GM21723 (cell line): ENCODE measurements at regions not wholly inside any gene's neighbourhood (a gene's known extent, or its start where the extent isn't known, plus 50 kb on each side); places are given as distances from the start of the nearest gene placed in this dataset.
"Not testable (repeated sequence)": the region's sequence is repeated elsewhere in the genome, so short reads cannot be mapped to it uniquely, and the experiment has no call there.

Experiments
- ATAC-seq: cut with Tn5 transposase; IDR thresholded peaks from one replicate; pipeline ENCODE4 v1.9.1; 2021; ENCODE audit warnings: mild to moderate bottlenecking, moderate library complexity; ENCODE audit not compliant: unreplicated experiment

DNA sequence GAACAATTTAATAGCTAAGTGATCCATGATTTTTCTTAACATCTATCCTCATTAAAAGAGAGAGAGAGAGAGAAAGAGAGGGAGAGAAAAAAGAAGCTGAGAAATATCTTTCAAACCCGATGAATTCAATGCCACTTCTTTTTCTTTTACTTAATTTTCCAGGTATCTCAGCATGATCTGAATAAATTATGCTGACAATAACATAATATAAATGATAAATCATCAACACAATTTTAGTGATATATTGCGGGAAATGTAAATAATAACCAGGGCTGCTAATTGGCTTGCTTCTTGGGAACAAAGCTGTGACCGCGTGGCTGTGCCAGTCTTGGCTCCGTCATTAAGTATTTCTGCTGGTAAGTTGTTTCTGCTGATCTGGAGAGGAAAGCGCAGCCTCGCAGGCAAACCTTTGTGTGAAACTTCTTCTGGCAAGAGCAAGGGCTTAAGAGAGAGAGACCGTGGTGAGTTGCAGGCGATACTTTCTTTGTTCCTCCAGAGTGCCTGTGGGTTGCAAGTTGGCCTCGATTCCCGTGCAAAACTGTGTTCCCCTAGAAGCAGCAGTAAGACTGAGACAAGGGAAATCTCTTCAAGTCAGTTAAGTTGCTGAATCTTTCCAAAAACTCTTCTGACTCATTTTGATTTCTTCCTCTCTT, 489.1 kb upstream of the TSHZ3 start:
- ATAC-seq = no peak

DNA sequence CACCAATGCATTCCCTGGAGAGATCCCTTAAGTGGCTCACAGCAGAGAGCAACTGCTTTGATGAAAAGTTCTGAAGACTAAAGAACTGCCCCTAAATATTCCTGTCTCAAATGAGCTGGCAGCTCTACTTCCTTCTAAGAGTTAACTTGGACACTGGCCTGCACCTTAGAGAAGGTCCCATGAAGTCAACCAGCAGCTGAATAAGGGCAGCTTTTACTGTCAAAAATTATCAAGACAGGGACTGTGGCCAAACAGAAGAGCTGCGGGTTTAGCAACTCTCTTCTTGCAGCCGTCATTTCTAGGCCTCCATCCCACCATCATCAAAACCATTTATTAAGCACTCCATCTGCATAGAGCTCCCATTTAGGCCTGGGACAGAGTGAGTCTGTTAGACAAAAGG, 491.1 kb upstream of the TSHZ3 start:
- no peak for ATAC-seq

DNA sequence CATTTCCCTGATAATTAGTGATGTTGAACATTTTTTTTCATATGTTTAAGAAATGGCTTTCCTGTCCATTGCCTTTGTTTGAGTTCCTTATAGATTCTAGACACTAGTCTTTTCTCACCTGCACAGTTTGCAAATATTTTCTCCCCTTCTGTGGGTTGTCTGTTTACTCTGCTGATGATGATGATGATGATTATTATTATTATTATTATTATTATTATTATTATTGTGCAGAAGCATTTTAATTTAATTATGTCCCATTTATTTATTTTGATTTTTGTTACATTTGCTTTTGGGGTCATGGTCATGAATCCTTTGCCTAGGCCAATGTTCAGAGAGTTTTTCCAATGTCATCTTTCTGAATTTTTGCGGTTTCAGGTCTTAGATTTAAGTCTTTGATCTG, 492.5 kb upstream of the TSHZ3 start:
- ATAC-seq = no peak

DNA sequence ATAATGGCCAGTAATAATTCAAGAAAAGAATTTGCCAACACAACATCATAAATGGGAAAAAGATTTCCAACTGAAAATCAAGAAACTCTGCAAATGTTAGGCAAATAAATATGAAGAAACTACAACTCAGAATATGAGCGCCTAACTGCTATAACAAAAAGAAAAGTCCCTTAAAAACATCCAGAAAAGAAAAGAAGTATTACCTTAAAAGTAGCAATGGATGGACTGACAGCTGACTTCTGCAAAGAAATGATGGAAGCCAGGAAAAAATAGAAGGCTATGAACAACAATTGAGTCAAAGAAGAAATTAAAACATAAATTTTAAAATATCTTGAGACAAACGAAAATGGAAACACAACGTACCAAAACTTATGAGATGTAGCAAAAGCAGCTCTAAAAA, 482.3 kb upstream of the ZNF507 start:
- ATAC-seq = no peak

GRCh38 chr19:31874313-31874712, 471.1 kb upstream of the ZNF507 start:
- no peak for ATAC-seq

- no peak for ATAC-seq
These were observed 469.8 kb upstream of the ZNF507 start for GRCh38 chr19:31875591-31875990.

DNA sequence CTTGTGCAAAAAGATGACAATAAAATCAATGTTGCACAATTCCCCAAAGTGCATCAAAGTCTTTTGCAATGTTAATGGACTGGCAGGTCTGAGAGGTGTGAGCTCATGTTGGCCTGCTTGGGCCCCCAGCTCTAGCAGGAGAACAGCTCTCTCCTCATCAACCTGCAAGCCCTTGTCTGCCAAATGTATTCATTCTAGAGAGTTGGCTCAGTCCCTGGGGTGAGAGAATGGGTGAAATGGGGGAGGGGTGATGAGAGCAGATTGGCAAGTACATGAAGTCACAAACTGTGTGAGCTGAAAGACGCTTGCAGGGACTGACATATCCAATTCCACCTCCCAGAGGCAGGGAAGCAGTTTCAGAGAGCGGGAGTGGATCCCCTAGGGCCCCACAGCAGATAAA, 465.1 kb upstream of the ZNF507 start:
- ATAC-seq = no peak

DNA sequence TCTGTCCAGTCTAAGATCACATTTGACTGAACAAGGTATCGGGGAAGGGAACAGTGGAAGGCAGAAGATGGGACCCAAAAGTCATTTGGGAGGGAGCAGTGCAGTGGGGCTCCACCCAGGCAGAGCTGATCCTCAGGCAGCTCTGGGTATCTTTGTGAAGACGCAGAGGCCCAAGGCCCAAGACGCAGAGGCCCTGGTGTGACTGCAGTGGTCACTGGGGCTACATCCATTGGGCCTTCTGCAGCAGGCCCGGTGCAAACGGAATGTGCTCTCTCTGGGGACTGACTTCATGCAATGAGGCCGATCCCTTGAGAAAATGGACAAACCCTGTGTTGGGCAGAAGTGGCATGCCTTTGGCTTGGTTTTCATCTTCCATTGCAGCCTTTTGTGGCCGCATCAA, 463.4 kb upstream of the ZNF507 start:
- ATAC-seq = no peak

GRCh38 chr19:31882709-31883108, 462.7 kb upstream of the ZNF507 start:
- no peak for ATAC-seq

DNA sequence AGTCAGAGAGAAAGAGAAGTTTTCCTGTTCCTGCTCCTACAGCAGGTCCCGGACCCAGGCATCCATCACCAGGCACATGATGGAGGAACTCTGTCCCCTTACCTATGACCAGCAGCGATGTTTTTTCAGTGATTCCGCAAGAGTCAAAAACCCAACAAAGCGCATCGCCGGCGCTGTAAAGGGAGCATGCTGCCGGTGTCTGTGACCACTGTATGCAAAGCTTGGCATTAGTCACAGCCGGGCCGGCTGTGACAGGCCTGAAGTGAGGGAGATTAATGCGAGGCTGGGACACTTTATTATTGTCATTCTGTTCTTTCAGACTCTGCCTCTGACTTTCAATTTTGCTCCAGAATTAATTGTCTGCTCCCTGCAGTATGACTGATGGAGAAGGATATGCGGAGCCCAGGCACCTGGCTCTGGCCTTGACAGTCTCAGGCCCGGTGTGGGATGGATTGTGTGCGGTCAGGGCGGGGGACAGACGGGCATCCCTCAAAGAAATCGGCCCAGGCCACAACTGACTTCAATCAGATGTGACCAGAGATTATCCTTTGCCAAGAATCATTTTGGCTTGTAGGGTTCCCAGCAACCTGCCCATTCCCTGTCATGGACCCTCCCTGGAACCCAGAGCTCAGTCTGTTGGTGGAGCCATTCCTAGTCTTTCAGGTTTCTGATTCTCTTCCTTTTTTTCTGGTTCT, 462.0 kb upstream of the ZNF507 start:
- no peak for ATAC-seq

DNA sequence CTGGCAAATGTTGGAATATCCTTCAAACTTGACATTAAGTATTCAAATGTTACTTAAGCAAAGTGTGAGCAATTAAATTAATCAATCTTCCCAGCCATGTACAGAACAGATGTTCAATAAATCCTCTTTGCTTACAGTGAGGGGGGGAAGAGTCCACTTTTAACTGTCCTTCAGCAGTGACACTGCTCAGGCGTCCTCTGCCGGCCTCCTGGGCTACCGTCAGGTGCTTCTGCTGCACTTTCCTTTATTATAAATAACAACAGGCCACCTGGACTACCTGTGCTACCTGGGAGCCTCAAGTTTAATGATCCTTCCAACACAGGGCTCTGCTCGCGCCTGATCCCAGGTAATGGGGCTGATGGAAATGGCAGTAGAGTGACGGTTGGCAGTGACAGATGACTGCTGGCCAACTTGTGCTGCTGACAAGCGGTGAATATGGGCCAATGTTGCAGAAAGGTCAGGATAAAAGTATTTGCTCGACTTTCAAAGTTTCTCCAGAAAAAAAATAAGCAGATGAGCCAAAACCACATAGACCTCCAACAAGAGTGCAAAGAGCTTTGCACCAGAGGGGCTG, 460.0 kb upstream of the ZNF507 start:
- no peak for ATAC-seq

- no peak for ATAC-seq
These were observed 455.2 kb upstream of the ZNF507 start for GRCh38 chr19:31890230-31890629.

DNA sequence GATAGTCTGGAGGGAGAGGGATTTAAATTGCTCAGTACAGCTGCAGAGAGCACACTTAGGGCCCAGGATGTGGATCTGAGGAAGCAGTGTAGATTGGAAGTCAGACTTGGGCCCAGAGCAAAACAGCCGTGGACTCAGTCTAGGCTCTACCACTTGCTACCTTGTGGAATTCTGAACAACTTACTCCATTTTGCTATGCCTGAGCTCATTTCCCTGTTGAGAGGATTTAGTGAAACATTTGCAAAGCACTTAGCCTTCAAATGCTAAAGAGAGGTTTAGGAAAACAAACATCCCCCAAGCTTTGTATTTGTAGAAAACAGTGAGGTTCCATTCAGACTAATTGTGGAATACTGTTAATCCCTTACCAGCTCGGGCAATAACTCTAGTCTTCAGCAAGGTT, 453.4 kb upstream of the ZNF507 start:
- ATAC-seq = no peak

DNA sequence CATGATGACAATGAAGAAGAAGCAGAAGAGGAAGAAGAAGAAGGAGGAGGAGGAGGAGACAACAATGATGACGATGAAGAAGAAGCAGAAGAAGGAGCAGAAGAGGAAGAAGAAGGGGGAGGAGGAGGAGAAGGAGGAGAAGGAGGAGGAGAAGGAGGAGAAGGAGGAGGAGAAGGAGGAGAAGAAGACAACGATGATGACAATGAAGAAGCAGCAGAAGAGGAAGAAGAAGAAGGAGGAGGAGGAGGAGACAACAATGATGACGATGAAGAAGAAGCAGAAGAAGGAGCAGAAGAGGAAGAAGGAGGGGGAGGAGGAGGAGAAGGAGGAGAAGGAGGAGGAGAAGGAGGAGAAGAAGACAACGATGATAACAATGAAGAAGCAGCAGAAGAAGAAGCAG, 451.9 kb upstream of the ZNF507 start:
- ATAC-seq = not testable (repeated sequence)

DNA sequence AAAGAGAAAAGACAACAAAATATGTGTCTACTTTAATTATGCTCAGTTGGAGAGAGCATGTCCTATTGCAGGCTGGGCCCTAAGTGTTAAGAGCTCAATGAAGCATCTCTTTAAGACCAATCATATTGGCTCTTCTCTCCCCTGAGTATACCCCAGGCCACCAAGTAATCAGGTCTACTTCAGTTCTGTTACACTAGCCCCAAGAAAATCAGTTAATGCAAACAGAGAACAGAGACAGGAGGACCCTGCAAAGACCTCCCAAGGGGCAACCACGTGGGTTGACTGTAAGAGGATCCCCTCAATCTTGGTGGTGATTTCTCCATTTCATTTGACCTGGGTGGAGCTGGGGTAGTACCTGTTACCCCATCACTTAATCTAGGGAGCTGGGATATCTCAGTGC, 451.0 kb upstream of the ZNF507 start:
- no peak for ATAC-seq

- ATAC-seq = no peak
These were observed 448.1 kb upstream of the ZNF507 start for GRCh38 chr19:31897292-31897691.

DNA sequence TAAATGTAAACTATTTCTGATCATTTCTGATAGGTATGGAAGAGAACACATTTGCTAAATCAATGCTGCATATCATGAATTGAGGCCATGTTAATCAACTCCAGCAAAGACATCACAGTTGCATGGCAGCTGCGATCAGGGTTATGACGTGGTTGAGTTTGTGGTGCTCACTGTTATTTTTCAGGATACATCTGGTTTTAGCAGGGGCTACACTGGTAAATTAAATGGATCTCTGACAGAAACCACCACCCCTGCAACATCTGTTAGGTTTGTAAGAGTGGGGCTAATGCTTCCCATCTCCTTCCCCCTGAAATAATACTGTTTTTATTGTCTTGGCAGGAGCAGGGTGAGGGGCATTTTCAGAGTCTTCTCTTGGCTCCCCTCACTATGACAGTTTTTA, 444.4 kb upstream of the ZNF507 start:
- no peak for ATAC-seq

DNA sequence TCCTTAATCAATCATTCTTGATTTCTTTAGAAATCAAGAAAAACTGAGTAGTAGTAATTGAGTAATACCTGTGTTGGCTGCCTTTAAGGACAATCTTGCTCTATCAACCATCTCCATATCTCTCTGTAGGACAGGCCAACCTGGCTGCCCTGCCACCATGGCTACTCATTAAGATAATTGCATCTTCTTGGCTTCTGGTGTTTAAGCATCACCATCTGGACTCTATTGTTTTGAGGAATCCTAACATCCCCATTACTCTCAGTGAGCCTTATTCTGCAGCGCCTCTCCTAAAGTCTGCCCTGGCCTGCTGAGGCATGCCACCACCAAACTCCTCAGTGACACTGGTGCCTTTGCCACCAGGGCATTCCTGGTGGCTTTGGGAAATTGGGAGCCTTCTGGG, 442.6 kb upstream of the ZNF507 start:
- ATAC-seq = no peak

DNA sequence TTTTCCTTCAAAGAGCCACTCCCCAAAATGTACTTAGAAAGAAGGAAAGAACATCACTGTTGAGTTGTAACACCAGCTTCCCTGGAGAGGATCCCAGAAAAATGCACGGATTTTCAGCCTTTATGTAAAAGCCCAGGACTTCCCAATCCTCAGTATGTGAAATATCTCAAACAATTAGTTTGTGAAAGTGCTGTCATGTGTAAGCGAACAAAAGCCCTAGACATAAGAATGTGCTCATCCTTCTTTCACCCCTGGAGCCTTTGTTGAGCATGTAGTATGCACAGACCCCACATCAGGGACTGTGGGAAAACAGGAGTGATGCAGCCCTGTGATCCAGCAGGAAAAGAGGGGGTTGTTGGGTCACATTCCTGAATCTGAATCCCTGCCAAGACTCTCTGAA, 441.4 kb upstream of the ZNF507 start:
- no peak for ATAC-seq

DNA sequence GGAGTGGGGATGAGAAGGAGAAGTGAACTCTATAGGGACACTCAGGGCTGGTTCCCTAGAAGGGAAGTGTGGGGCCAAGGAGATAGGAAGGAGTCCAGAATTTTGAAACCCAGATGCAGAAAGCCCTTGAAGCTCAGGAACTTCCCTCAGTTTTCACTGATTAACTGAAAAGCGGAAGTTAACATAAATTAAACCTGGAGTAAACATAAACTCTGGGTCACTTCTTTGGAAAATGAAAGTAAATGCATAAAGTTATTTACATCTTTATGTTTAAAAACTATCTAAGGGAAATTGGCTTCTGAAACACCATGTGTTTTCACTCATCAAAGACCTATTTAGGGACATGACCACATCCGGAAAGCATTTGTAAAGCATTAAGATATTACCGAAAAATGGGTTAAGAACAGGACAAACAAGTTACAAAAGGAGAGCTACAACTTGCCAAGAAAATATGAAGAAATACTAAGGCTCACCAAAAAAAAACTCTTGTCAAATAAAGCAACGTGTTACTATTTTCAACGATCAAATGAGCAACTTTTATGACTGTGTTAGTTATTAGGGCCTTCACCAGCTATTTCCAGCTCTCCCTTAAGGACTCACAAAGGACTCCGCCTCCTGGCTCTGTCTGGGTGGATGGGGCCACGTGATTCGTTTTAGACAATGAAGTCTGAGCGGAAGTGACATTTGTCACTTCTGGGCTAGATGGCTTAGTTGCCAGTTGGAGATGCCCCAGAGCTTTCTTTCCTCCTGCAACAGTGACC, 439.1 kb upstream of the ZNF507 start:
- no peak for ATAC-seq

- ATAC-seq = no peak
These were observed 437.7 kb upstream of the ZNF507 start for GRCh38 chr19:31907661-31908060.

GRCh38 chr19:31908080-31908479, 437.3 kb upstream of the ZNF507 start:
- ATAC-seq = no peak
